A673 (cell line): ENCODE measurements at regions not wholly inside any gene's neighbourhood (a gene's known extent, or its start where the extent isn't known, plus 50 kb on each side); places are given as distances from the start of the nearest gene placed in this dataset. TPM values are rescaled to one million over a fixed set of nuclear protein-coding genes. Genes with fewer than 3 reads are reported as not detected.

Source experiments
- microRNA-seq: library from miRNA; unstranded; fragments of <30 nt; microRNA quantifications from one replicate; pipeline ENCODE4 v1.2.0, GENCODE V29; 2021

Small RNA genes lying in the stretch of these regions (microRNA-seq; reads per million reads assigned to microRNA genes)
- not detected for gene MIR4675
